ENCODE measurements at regions not wholly inside any gene's neighbourhood (a gene's known extent, or its start where the extent isn't known, plus 50 kb on each side); places are given as distances from the start of the nearest gene placed in this dataset.

GRCh38 chr2:192333642-192334041 lies 138.9 kb upstream of the TMEFF2 start:
- intact Hi-C loops (cut with micrococcal nuclease; ENCODE audit: unreplicated experiment): no loop called here
- CTCF ChIA-PET: no interaction called here
- H3F3A ChIP-seq (ENCODE audit: insufficient read depth, low read depth): no peaks in the 10 kb centered on the region

GRCh38 chr2:192328297-192328696 lies 133.6 kb upstream of the TMEFF2 start:
- Histone ChIP-seq H3K4me1 (replicated peaks; ENCODE audit: insufficient read depth) (no peaks in the 10 kb centered on the region), H3K9me3 (ENCODE audit: insufficient read depth, low read depth) (no peaks in the 10 kb centered on the region), H2AFZ (no peak overlapping the region), H3K9me2 (ENCODE audit: insufficient read depth) (no peaks in the 10 kb centered on the region), H3K36me3 (ENCODE audit: low read depth) (no peaks in the 10 kb centered on the region), H4K20me1 (ENCODE audit: insufficient read depth) (no peaks in the 10 kb centered on the region), H3F3A (ENCODE audit: insufficient read depth, low read depth) (no peaks in the 10 kb centered on the region), H3K79me2 (ENCODE audit: low read depth) (no peaks in the 10 kb centered on the region), H3K27ac (no peak overlapping the region), H3K4me2 (no peak overlapping the region), H3K27me3 (ENCODE audit: insufficient read depth, low read depth) (no peaks in the 10 kb centered on the region), H3K4me3 (no peak overlapping the region)
- ChIA-PET POLR2A (ENCODE audit: unreplicated experiment) (no interaction called here), CTCF (no interaction called here)
- intact Hi-C loops (cut with micrococcal nuclease; ENCODE audit: unreplicated experiment): no loop called here
- TF ChIP-seq EZH2 (IDR thresholded peaks at IDR 0.05; ENCODE audit: low read depth) (no peak), CTCF (conservative IDR thresholded peaks at IDR 0.05) (no peak)
- DNase-seq: no peak
- no TSS peak for BruUV-seq (replicated peaks)

More at GRCh38 chr2:192333642-192334041, 138.9 kb upstream of the TMEFF2 start:
- Histone ChIP-seq H4K20me1 (ENCODE audit: insufficient read depth) (no peaks in the 10 kb centered on the region), H3K79me2 (ENCODE audit: low read depth) (no peaks in the 10 kb centered on the region), H3K9me2 (ENCODE audit: insufficient read depth) (no peaks in the 10 kb centered on the region), H3K27ac (no peak overlapping the region), H3K27me3 (ENCODE audit: insufficient read depth, low read depth) (no peaks in the 10 kb centered on the region), H2AFZ (no peak overlapping the region), H3K36me3 (ENCODE audit: low read depth) (no peaks in the 10 kb centered on the region), H3K9me3 (ENCODE audit: insufficient read depth, low read depth) (no peaks in the 10 kb centered on the region), H3K4me1 (replicated peaks; ENCODE audit: insufficient read depth) (no peaks in the 10 kb centered on the region), H3K4me2 (no peak overlapping the region), H3K4me3 (no peak overlapping the region)
- no peak for TF ChIP-seq CTCF (conservative IDR thresholded peaks at IDR 0.05)
- BruUV-seq (replicated peaks): no TSS peak
- POLR2A ChIA-PET (ENCODE audit: unreplicated experiment): no interaction called here
- DNase-seq: no peak

- no peak for TF ChIP-seq CTCF (conservative IDR thresholded peaks at IDR 0.05)
- no peak for TF ChIP-seq EZH2 (IDR thresholded peaks at IDR 0.05; ENCODE audit: low read depth)
- H3F3A ChIP-seq (ENCODE audit: insufficient read depth, low read depth): no peaks in the 10 kb centered on the region
- H2AFZ ChIP-seq: no peak overlapping the region
- no peaks in the 10 kb centered on the region for H4K20me1 ChIP-seq (ENCODE audit: insufficient read depth)
- no peaks in the 10 kb centered on the region for H3K9me2 ChIP-seq (ENCODE audit: insufficient read depth)
- no peaks in the 10 kb centered on the region for H3K36me3 ChIP-seq (ENCODE audit: low read depth)
- ChIA-PET CTCF (no interaction called here), POLR2A (ENCODE audit: unreplicated experiment) (no interaction called here)
- H3K79me2 ChIP-seq (ENCODE audit: low read depth): no peaks in the 10 kb centered on the region
- no peak for DNase-seq
- H3K4me1 ChIP-seq (replicated peaks; ENCODE audit: insufficient read depth): no peaks in the 10 kb centered on the region
- H3K27ac ChIP-seq: no peak overlapping the region
- H3K9me3 ChIP-seq (ENCODE audit: insufficient read depth, low read depth): no peaks in the 10 kb centered on the region
- H3K4me3 ChIP-seq: no peak overlapping the region
- no TSS peak for BruUV-seq (replicated peaks)
- no peaks in the 10 kb centered on the region for H3K27me3 ChIP-seq (ENCODE audit: insufficient read depth, low read depth)
- intact Hi-C loops (cut with micrococcal nuclease; ENCODE audit: unreplicated experiment): no loop called here
- H3K4me2 ChIP-seq: no peak overlapping the region
These were observed 132.8 kb upstream of the TMEFF2 start for GRCh38 chr2:192327576-192327975.

Measured in PC-9 (cell line).